Mucosa of gallbladder (tissue), 1 donor: ENCODE measurements at regions not wholly inside any gene's neighbourhood (a gene's known extent, or its start where the extent isn't known, plus 50 kb on each side); places are given as distances from the start of the nearest gene placed in this dataset.

Experiments
- DNase-seq: peaks from one replicate; pipeline ENCODE4 v3.0.0-alpha.2; 2020; ENCODE audit warnings: low spot score
- donor health status: DM: no; HTN: no; CAD: no.

DNA sequence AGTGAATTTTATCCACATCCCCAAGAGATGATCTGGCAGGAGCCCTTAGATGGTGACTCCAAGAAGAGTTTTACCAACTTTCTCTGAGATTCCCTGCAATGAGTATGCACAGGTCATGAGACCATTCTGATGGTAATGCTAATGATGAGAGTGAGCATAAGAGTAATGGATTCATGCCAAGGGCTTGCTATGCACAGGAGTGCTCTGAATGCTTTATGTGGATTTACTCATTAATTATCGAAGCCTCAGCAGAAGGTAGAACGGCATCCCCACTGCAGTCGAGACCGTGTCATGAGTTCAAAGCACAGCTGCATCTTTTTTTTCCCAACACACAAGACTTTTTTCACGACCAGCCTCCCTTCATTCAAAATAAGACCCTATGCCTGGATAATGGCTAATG, 355.0 kb downstream of the RAB28 start:
- DNase-seq, result no peak

DNA sequence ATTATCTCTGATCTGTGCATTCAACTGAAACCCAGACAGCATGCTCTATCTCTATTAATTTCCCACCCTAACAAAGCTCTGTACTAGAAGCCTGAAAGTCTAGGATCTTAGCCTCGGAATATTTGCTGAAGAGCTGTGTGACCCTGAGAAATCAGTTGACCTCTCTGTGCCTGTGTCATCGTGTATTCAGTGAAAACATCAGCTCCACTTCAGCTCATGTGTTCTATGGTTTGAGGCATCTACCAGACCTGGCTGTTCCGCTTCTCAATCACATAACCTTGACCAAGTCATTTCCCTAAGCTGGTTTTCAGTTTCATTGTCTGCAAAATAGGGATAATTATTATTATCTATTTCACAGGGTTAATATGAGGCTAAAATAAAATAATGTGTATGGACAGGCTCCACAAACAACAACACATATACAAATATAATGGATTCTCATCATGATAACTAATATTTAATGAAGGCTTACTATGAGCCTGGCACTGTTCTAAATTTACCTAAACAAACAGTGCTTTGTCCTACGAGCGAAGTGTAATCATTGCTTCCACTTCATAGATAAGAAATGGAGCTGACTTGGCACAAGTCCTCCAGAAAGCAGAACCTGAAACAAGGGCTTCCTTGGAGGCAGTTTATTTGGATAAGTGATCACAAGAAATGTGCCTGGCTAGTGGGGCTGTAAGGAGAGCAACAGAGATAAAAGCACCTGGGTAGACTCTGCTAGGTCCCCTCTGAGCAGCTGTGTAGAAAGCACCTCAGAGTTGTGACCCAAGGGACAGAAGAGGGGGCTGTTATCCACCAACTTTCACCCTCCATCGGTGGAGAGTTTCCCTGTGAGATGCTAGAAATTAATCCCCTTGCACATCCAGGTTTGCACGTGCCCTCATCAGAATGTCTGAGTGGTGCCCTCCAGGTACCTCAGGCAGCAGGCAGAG, 356.9 kb downstream of the RAB28 start:
- peak; percentile 18 for DNase-seq

GRCh38 chr4:13118633-13119032, 365.5 kb downstream of the RAB28 start:
- no peak for DNase-seq

DNA sequence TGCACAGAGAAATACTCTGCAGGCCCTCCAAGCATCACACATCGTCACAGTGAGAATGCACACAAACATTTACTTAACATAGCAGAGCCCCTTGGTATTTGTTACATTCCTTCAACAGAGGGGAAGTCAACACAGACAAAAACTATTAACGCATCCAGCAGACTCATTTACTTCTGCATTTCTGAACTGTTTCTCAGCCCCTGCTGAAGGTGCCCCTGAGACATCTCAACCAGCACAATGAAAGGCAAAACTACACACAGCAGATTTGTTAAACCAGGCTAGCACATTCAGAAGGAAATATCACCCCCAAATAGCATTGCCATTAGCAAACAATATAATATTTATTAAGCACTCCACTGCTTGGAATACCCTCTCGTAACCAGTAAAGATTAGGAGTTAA, 367.0 kb downstream of the RAB28 start:
- DNase-seq, result no peak

GRCh38 chr4:13112030-13112429, 372.1 kb downstream of the RAB28 start:
- DNase-seq, result no peak

DNA sequence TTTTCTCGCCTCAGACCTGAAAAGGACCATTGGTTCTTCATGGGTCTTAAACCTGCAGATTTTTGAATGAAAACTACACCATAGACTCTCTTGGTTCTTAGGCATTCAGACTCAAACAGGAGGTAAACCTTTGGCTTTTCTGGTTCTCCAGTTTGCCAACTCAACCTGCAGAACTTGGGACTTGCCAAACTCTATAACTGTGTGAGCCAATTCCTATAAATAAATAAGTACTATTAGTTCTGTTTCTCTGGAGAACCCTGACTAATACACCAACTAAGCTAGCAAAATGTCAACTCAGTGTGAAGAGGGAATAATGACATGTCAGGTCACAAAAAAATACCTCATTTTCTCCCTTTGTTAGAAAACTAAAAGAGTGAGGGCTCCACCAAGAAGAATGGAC, 374.6 kb downstream of the RAB28 start:
- no peak for DNase-seq

DNA sequence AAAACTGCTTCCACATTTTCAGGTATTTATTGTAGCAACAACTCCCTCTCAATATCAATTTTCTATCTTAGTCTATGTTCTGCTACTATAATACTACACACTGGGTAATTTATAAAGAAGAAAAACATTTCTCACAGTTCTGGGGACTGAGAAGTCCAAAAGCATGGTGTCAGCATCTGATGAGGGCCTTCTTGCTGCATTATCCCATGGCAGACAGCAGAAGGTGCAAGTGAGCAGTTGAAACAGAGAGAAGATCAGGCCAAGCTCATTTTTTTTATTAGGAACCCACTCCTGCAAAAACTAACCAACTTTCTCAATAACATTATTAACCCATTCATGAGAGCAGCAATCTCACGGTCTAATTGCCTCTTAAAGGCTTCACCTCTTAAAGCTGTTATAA, 376.0 kb downstream of the RAB28 start:
- DNase-seq, result no peak

GRCh38 chr4:13103382-13104015, 380.6 kb downstream of the RAB28 start:
- DNase-seq, result no peak

DNA sequence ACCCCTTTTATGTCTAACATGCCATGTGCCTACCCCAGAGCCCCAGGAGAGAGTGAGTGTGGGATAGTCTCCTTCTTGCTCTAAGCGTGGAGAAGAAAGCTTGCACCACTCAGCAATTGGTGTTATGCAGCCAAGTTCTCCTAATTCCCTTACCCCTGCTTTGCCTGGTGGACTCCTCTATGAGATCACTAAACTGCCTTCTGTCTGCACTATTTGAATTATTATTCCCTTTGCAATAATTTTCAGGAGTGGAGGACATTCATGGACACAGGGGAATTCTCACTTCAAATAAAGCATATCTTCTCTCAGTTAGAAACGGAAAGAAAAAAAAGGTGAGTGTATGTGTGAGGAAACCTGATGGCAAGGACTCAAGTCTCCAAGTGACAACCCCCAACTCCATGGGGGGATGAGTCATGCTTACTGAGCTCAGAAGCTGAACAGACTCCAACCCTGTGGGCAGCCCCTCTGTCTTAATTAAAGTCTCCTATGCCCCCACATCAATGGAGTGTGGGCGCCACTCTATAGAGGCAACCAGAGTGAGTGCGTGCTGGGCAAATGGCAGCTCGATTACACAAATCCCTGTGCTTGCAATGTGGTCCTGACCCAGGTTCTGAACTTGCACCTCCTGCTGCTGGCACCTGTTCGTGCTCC, 381.9 kb downstream of the RAB28 start:
- DNase-seq, result no peak

DNA sequence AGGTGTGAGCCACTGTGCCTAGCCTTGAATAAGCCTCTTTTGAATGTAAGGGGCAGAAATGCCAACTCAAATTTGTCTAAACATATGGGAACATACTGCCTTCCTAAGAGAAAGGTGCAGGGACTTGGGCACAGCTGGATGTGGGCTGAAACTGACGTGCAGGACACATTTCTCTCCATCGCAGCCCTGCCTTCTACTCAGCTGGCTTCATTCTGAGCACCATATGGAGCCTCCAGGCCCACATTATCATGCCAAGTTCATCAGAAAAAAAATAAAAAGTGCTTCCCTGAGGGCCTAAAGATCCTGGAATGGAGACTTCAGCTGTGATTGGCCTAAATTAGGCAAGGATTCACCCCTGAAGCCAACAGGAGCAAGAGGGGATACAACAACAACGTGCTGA, 386.2 kb downstream of the RAB28 start:
- DNase-seq, result no peak

DNA sequence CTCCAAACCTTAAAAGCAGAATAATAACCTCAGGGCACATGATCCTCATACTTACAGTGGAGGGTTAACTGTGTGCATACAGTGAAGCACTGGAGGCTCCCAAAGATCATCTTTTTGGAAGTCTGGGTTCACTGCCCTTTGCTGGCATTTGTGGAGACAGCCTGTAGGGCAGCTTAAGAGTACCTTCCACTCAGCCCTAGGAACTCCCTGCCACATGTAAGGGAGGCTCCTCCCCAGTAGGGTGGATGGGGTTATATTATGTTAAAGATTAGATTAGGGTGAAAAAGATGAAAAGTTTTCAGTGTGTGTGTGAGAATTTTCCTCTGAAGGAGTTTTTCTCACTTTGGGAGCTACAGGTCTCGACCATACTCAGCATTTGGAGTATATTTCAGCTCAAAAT, 388.4 kb downstream of the RAB28 start:
- DNase-seq, result no peak

DNA sequence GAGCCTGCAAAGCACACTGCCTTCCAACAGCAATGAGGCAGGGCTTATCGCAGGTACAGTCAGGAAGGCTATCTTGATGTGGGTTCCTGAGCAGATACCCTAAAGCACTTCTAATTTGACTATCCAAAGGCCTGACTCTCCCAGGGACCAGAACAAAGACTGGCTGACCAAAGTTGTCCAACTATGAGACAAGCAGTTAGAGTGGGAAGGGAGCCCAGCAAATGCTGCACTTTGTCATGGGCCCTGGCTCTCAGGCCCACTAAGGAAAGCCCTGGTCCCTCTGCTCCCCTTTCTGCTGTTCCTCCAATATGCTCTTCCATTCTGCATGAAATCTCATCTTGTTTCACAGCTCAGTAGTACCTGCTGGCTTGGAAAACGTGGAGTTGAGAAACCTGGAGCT, 391.0 kb downstream of the RAB28 start:
- no peak for DNase-seq

GRCh38 chr4:13092702-13093101, 391.4 kb downstream of the RAB28 start:
- DNase-seq, result no peak

DNA sequence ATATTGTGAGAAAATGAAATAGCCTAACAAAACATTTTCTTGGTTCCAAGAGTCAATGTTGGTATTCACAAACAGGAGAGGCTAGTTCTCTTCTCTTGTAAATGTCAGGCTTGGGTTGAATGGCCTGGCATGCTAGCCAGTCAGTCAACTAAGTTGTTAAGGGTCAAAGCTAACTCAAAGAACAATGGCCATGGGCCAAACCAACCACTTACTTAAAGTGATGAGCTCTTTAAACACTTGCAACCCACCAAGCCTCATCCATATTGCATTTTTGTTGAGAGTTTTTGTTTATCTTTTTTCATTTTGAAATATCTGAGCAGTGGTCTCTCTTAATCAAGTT, 394.5 kb downstream of the RAB28 start:
- no peak for DNase-seq

DNA sequence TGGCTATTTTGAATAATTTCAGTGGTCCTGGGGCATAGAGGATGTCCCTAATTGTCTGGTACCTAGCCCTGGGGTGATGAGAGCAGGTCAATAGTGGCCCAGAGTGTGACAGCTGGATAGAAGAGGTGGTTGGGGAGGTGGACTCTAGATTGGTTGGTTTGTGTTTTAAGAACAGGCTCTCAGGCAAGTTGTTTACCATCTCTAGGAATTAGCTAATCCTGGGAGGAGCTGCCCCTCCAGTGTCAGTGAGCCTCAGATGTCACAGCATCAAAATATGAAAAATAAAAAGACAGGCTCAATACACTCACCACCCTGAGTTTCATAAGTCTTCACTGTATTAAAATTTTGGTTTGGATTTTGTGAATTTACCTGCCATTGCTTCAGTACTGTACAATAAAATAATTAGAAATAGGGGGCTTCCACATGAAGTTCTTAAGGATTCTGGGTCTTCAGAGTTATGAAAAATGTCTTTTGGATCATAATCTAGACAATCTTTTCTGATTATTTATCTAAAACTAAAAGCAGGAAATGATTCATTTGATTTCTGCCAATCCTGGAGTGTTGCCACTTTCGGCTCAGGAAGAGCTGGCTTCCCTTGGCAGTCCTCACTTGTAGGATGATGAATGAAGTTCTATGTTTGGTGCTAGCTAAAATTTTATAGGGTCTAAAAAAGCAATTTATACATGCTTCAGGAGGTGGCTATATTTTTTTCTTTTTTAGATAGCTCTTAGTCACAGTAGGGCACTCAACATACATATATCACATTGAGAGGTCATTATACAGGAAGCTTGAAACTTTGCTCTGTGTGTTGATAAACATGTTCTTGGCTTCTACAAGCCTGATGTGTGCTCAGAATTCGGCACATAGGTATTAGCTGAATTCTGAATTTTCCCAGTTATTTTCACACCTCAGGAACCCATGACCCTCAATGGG, 395.1 kb downstream of the RAB28 start:
- DNase-seq, result no peak

DNA sequence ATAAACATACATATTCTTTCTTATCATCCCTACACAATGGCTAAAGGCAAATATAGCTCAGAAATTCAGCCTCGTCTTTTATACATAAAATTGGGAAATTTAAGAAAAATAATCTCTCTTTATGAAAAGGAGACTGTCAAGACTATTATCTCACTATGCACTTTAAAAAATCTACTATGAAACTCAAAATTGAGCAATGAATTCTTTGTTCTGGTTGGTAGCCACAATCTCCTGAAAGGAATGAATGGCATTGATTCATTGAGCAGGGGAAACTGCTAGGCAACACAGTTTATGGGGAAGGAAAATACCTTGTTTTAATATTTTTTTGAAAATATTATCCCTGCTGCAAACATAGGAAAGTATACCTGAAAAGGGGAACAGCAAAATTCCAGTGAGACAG, 397.1 kb downstream of the RAB28 start:
- no peak for DNase-seq

- DNase-seq, result no peak
Measured at GRCh38 chr4:13084210-13084609, 399.9 kb downstream of the RAB28 start.

GRCh38 chr4:13081830-13082229, 402.3 kb downstream of the RAB28 start:
- DNase-seq, result no peak

GRCh38 chr4:13067077-13067476, 417.1 kb downstream of the RAB28 start:
- DNase-seq, result no peak

- no peak for DNase-seq
Measured at GRCh38 chr4:13059019-13059418, 425.1 kb downstream of the RAB28 start.

DNA sequence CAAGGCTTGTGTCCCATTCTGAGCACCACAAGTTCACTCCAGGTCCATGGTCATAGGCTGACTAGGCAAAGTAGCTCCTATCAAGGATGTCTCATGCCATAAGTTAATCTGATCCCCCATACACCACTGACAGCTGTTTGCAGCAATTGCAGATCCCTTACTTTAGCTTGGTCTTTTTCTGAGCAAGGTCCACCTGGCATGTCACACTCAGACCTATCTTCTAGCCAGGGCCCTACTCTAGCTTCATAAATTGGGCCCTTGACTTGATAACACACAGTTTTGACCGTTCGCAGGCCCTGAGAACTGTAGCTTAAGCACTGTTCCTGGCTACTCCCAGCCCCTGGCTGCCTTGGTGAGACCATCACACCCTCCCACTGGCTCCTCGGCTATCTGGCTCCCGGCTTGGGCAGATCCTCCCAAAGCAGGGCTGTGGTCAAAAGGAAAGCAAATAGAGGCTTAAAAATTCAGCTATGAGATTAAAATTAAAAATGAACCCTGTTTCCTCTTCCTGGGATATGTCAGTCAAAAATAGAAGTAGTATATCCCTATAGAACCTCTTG, 427.4 kb downstream of the RAB28 start:
- no peak for DNase-seq
